ENCODE measurements at regions not wholly inside any gene's neighbourhood (a gene's known extent, or its start where the extent isn't known, plus 50 kb on each side); places are given as distances from the start of the nearest gene placed in this dataset.
A peak's percentile ranks its signal among the peaks of the same experiment; 100 is the strongest.

- DNase-seq (ENCODE audit: low read depth in 2 of 3, low spot score in 2 of 3): peak in 1 of 3 donors; percentile 12
Measured at GRCh38 chr4:184575306-184575705, 73.9 kb downstream of the CASP3 start.

DNA sequence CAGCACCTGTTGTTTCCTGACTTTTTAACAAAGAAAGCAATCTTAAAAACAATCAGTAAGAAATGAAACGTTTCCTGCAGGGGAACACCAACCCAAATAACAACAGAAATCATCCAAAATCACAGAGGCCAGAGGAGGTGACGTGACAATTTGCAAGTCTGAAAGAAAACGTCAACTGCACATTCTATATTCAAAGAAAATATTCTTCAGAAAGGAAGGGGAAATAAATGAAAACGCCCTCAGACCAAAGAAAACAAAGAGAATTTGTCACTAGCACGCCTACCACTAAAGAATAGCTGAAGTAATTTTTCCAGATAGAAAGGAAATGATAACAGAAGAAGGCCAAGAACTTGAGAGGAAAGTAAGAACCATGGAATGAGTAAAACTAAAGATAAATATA lies 74.4 kb downstream of the CASP3 start:
- no peak for DNase-seq (ENCODE audit: low read depth in 2 of 3, low spot score in 2 of 3)

DNA sequence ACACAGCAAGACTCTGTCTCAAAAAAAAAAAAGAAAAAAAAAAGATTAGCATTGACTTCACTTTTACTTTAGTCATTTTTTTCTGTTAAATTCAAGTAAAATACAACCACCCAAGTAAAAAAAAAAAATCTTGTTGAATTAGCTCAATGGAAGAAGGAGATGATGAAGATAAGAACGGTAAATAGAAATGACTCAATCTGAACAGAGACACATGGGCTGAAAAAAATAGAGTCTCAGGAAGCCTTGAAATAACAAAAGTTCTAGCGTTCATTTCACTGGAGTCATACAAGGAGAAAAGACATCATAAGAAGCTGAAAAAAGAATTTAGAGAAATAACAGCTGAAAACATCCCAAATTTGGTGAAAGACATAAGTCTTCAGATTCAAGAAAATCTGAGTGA lies 75.5 kb downstream of the CASP3 start:
- no peak for DNase-seq (ENCODE audit: low read depth in 2 of 3, low spot score in 2 of 3)

DNA sequence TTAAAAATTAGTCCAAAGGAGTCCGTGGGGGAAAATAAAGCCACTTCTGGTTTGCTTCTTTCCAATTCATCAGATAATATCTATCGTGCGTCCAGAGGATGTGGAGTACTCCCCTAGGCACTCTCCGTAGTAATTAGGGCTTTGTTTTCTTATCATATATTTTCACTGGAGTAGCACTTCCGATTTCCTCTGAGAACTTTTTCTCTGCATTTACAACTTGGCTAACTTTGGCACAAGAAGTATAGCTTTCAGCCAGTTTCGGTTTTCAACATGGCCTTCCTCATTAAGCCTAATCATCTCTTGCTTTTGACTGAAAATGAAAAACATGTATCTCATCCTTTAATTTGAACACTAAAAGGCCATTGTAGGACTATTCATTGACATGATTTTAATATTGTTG lies 80.5 kb downstream of the CASP3 start:
- DNase-seq (ENCODE audit: low read depth in 2 of 3, low spot score in 2 of 3): no peak

DNA sequence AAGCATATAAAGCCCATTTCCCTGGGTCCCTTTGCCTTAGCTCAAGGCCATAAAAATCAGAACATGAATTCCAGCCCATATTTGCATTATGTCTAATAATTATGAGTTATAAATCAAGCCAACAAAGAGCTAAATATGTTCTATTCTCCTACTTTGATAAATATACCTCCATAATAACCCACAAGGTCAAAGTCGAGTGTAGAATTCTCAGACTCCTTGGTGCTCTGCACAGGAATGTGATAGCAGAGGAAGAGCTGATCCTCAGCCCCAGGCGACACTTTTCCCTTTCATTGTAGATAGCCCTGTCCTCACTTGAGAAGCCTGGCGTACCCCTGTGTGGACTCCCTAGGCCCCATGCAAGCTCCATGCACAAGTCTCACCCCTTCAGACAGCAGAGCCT lies 85.6 kb downstream of the CASP3 start:
- DNase-seq (ENCODE audit: low read depth in 2 of 3, low spot score in 2 of 3): no peak

DNA sequence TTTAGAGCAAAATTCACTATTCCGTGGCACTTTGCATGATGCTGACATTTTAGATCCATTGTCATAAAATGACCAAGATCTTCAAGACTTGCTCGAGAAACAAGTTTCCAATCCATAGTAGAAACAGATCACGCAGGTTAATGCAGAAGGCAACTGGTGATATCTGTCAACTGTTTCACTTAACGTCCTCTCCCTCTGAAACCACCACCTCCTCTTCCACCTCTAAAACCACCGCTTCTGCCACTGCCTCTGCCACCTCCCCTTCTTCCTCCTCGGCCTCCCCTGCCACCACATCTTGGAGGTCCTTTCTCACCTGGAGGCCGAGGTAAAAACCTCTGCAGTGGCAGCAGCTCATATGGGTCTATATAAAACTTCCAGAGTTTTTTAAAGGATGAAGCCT lies 84.6 kb upstream of the IRF2 start:
- DNase-seq (ENCODE audit: low read depth in 2 of 3, low spot score in 2 of 3): no peak

- no peak for DNase-seq (ENCODE audit: low read depth in 2 of 3, low spot score in 2 of 3)
Measured at GRCh38 chr4:184553891-184554290, 79.5 kb upstream of the IRF2 start.

GRCh38 chr4:184550476-184550875 lies 76.1 kb upstream of the IRF2 start:
- no peak for DNase-seq (ENCODE audit: low read depth in 2 of 3, low spot score in 2 of 3)

- no peak for DNase-seq (ENCODE audit: low read depth in 2 of 3, low spot score in 2 of 3)
Measured at GRCh38 chr4:184548648-184549341, 74.4 kb upstream of the IRF2 start.

DNA sequence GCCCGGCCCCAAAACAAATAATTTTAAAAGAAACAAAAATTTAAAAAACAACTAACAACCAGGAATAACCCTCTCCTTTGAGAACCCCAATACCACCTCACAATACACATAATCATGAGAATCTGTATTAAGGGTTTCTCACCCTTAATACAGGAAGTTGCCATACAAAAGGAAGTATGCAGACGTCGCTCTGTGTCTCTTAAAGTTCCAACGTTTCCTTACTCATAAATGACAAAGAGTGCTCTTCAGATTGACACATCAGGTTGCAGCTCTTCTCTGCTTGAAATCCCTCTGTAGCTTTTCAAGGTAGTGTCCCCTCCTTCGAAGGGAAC lies 73.9 kb upstream of the IRF2 start:
- DNase-seq (ENCODE audit: low read depth in 2 of 3, low spot score in 2 of 3): no peak

DNA sequence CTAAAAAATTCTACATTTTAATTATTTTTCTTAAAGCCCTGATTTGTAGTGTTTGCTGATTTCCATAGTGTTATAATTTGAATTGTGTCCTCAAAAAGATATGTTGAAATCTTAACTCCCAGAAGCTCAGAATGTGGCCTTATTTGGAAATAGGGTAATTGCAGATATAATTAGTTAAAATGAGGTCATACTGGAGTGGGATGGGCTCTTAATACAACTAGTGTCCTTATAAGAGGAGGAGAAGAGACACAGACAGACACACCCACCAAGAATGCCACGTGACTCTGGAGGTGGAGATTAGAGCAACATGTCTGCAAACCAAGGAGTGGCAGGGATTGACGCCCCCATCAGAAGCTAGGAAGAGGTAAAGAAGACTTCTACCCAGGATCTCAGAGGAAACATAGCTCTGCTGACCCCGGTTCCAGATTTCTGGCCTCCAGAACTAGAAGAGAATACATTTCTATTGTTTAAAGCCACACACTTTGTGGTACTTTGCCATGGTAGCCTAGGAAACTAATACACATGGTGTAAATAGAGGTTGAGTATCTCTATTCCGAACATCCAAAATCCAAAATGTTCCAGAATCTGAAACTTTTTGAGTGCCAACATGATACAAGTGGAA lies 70.5 kb upstream of the IRF2 start:
- no peak for DNase-seq (ENCODE audit: low read depth in 2 of 3, low spot score in 2 of 3)

- DNase-seq (ENCODE audit: low read depth in 2 of 3, low spot score in 2 of 3): no peak
Measured at GRCh38 chr4:184541907-184542306, 67.6 kb upstream of the IRF2 start.

DNA sequence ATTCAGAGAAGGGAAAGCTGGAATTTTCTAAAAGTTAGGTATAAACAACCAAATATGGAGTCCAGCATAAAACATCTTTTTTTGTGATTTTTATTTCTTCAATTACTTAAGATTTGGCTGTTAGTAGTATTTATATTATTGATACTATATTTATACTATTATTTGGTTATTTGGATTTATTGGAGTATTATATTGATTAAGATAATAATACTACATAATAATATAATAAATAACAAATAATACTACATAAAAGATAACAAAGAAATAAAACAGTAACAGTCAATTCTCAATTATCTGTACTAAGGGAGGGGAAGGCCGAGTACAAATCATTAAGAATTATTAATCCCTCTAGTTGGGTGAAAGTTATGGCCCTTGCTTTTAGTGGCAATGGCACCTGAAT lies 66.0 kb upstream of the IRF2 start:
- no peak for DNase-seq (ENCODE audit: low read depth in 2 of 3, low spot score in 2 of 3)

- peak; percentile 50 to 94 (median 89) for DNase-seq (ENCODE audit: low read depth in 2 of 3, low spot score in 2 of 3)
Measured at GRCh38 chr4:184538023-184538599, 63.8 kb upstream of the IRF2 start.

DNA sequence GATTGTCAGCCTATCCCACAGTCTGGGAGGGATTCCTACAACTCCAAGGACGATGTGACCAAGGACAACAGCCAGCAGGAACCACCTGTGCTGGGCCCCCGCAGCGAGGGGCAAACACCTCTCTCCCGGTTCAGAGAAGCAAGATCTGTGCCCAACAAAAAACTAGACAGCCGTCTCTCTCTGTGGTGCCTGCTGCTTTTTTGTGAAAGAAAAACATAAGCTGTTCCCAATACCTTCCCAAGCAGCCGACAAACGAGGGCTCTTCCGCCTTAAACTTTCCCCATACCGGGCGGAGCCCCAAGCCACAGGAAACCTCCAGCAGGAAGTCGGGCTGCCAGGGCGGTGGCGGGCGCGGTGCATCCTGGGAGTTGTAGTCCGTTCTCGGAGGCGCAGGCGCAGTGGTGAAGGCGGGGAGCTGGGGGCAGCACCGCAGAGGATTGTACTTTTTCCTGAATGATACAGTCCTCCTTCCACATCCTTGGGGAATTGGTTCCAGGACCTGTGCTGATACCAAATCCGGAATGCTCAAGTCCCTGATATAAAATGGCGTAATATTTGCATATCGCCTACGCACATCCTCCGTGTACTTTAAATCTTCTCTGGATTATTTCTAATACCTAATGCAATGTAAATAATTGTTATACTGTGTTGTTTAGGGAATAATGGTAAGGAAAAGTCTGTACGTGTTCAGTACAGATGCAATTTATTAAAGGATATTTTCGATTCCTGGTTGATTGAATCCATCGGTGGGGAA lies 63.1 kb upstream of the IRF2 start:
- DNase-seq (ENCODE audit: low read depth in 2 of 3, low spot score in 2 of 3): peak; percentile 78 to 89 (median 89)

- no peak for DNase-seq (ENCODE audit: low read depth in 2 of 3, low spot score in 2 of 3)
Measured at GRCh38 chr4:184536881-184537248, 62.5 kb upstream of the IRF2 start.

- DNase-seq (ENCODE audit: low read depth in 2 of 3, low spot score in 2 of 3): no peak
Measured at GRCh38 chr4:184536065-184536880, 61.9 kb upstream of the IRF2 start.

GRCh38 chr4:184534511-184535391 lies 60.4 kb upstream of the IRF2 start:
- DNase-seq (ENCODE audit: low read depth in 2 of 3, low spot score in 2 of 3): peak in 2 of 3 donors; percentile 63 to 84

- DNase-seq (ENCODE audit: low read depth in 2 of 3, low spot score in 2 of 3): no peak
Measured at GRCh38 chr4:184533908-184534307, 59.6 kb upstream of the IRF2 start.

- DNase-seq (ENCODE audit: low read depth in 2 of 3, low spot score in 2 of 3): no peak
Measured at GRCh38 chr4:184531008-184531407, 56.7 kb upstream of the IRF2 start.

All from hematopoietic multipotent progenitor cell (in vitro differentiated cells).